HG03139 (cell line): ENCODE measurements at regions not wholly inside any gene's neighbourhood (a gene's known extent, or its start where the extent isn't known, plus 50 kb on each side); places are given as distances from the start of the nearest gene placed in this dataset.

Source experiments
- ATAC-seq: cut with Tn5 transposase; IDR thresholded peaks from one replicate; pipeline ENCODE4 v1.9.1; 2021; ENCODE audit not compliant: unreplicated experiment

- no peak for ATAC-seq
Measured at GRCh38 chr2:64704161-64704560, 50.4 kb upstream of the SERTAD2 start.

GRCh38 chr2:64704996-64705395 is 51.3 kb upstream of the SERTAD2 start:
- ATAC-seq, result no peak

- no peak for ATAC-seq
Measured at GRCh38 chr2:64707276-64707675, 53.6 kb upstream of the SERTAD2 start.

DNA sequence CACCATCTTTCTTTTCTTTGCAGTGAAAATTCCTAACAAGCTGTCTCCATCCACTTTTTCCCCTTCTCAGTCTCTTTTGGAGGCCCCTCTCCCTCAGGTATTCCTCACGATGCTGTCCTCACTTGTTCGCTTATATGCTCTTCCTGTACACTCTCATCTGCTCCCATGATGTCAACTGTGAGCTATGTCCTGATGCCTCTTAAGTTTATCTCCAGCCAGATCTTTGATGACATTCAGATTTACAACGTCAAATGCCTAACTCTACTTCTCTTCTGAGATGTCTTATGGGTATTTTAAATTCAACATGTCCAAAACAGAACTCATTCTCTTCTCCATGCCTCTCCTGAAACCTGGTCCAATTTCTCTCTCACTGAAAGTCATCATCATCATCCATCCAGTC is 55.1 kb upstream of the SERTAD2 start:
- no peak for ATAC-seq

DNA sequence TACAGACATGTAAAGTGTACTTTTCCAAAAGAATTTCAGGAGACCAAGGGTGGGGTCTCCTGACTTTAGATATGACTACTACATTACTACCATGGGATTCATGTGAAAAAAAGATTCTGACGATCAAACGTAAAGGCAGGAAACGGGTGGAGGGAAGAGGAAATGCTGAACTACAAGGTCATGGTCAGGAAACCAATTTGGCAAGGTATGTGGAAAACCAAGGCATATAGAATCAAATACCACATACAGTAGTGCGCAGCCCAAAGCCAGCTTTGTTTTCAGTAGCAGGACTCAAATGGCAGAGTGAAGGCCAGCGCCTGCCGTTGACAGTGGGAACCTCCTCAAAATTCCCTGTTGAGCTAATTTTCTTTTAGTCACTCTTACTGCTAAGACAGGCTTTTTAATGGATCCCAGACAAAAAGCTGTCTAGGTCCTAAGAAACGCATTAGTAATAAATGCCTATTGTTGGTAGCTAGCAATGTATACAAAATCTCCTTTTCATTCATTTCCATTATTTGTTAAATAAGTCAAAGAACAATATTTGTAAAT is 57.6 kb upstream of the SERTAD2 start:
- ATAC-seq, result no peak

DNA sequence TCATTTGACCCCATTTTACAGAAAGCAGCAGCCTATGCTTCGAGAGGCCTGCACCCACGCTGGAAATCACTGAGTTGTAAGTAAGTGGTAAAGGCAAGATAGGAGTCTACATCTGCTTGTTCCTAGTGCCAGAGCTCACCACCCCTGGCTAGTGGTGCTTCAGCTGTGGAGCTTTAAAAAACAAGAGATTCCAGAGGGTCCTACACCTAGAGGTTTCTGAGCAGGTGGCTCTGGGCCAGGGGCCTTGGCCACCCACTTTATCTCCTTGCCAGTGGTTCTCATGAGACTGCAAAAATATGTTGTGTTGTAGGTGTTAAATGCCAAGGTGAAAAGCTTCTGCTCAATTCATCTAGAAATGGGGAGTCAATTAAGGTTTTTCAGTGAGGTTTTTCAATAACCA is 60.0 kb upstream of the SERTAD2 start:
- no peak for ATAC-seq

DNA sequence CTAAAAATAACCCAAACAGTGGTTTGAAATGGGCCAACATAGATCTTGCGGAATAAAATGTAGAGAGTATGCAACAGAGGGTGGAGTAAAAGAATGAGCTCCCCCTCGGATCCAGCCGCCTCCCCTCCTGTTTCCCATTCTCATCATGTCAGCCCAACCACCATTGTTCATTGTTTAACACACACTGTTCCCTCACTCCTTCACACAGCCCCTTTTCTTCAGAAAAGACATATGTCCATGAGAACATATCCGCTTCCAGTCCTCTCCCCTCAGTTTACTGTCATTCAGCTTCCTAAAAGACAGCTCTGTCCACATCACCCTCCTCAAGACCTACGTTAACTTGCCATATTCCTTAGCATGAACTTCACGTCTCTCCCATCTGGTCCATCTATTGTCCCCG is 62.9 kb upstream of the SERTAD2 start:
- no peak for ATAC-seq

DNA sequence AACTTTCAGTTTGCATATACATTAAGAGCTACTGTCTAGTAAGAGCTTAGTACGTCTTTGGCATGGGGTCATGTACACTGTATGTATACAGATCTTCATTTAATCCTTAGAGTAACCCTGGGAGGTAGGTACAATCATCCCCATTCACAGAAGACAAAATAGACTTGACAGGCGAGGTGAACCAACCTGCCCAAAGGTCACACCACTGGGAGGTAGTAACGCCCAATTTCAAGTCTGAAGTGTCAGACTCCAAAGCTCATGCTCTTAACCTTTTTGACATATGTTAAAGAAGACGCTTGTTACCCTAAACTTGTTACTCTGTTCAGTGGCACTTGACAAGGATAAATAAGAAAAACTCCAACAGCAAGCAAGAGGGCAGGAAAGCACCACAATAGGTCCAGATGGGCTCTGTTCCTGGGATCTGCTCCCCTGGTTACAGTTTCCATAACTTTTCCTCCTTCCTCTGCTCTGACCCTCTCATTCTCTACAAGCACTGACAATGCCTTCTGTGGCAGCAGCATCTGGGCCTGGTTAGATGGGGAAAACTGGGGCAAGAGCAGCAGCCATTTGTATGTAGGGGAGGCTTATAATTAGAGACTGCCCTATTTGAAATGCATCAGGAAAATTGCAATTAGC is 64.7 kb upstream of the SERTAD2 start:
- ATAC-seq, result no peak

GRCh38 chr2:64720535-64721319 is 67.0 kb upstream of the SERTAD2 start:
- ATAC-seq, result no peak

GRCh38 chr2:64721320-64721623 is 67.6 kb upstream of the SERTAD2 start:
- no peak for ATAC-seq

DNA sequence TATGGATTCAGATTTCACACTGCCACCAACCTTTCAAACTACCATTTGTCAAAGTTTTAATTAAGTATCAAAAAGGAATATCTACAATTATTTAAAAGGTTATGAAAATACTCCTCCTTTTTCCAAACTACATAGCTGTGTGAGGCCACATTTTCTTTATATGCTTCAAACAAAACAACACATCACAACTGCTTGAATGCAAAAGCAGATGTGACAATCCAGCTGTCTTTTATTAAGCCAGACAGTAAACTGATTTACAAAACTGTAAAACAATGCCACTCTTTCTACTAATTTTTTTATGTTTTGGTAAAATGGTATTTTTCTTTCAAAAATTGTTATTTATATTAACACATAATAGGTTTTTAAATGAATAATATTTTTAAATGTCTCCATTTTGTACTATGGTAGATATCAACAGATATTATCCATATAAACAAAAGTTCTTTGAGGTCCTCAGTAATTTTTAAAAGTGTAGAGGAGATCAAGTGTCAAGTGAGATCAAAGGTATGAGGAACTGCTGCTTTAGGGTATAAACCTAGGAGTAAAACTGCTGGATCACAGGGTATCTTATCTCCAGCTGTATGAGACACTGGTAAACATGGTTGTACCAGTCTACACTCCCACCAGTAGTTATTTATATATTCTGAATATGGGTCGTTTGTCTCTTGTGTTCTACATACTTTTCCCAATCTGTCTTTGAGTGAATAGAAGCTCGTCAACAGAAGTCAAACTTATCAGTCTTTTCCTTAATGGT is 68.8 kb upstream of the SERTAD2 start:
- ATAC-seq, result no peak

GRCh38 chr2:64727013-64727767 is 73.5 kb upstream of the SERTAD2 start:
- peak; percentile 75 for ATAC-seq

DNA sequence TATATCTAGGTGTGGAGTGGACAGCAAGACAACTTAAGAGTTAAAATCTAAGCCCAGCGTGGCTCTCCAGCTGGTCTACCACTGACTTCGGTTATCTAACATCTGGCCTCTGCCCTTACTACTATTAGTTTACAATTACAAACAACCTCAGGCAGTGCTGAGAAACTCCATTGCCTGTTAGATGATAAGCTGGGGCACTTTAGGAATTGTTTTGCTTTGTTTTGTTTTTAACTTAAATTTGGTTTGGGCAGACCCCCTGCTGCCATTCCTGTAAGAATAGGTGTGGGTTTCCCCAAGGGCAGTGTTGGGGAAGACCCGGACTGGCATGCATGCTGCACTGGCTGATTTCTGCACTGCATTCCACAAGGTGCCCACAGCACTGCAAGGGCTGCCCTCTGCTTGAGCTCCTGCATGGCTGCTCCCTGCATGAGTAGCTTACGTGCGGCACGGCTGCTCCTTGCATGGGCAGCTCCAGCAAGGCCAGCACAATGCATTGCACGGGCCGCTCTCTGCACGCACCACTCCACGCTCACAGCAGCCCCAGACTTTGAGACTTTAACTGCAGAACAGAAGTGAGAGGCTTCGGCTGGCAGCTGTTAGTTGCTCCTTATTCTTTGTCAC is 74.2 kb upstream of the SERTAD2 start:
- ATAC-seq, result no peak

- ATAC-seq, result no peak
Measured at GRCh38 chr2:64730551-64731262, 77.0 kb upstream of the SERTAD2 start.

DNA sequence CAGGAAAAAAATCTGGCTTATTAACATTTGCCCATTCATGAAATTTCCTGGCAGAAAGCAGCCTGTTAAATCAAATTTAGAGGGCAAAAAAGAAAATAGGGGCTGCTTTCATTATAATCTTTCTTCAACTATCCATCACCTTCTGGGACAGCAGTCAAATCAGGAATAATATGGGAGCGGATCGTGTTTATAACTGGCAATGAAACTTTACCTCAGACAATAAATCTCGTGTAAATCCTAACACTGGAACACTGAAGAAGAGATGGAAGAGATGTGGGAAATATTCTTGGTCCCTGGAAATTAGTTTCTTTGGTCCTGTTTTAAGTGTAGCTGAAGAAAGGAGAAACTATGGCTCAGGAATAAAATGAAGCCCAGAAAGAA is 77.5 kb upstream of the SERTAD2 start:
- no peak for ATAC-seq

- no peak for ATAC-seq
Measured at GRCh38 chr2:64731746-64732145, 78.0 kb upstream of the SERTAD2 start.

GRCh38 chr2:64732146-64732545 is 78.4 kb upstream of the SERTAD2 start:
- no peak for ATAC-seq

DNA sequence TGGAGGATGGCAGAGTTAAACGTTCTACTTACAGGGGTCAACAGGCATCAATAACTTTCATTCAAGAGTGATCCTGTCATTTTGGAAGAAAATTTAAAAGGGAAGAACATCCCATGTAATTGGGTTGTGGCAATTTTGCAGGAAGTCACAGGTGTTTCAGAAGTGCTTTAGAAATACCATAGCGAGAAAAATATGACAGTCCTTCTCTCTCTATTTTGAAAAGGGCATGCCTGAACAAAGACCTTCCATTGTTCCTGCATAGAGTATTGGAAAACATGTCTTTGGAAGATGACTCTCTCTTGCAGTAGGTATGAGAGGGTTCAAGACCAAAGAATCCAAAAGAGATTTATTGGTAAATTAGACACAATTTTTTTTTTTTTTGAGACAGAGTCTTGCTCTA is 81.8 kb upstream of the SERTAD2 start:
- no peak for ATAC-seq

DNA sequence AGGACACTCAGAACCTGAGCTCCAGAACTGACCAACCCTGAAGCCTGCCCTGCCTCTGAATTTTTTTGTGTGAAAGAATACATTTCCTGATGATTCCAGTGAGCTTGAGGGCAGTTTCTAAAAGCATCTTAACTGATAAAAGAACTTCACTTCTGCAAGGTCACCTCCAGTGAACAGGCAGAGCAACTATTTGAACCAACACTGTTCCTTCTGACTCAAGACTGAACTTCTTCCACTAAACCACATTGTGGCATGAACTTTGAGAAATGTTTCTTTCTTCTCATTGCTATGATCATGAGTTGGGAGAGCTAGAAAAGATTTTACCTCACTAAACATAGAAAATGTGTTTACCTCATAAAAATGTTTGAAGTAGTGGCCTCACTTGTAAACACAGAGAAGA is 83.8 kb upstream of the SERTAD2 start:
- ATAC-seq, result no peak

GRCh38 chr2:64738026-64738425 is 84.3 kb upstream of the SERTAD2 start:
- peak; percentile 55 for ATAC-seq
